HL-60 (cell line): ENCODE measurements at regions not wholly inside any gene's neighbourhood (a gene's known extent, or its start where the extent isn't known, plus 50 kb on each side); places are given as distances from the start of the nearest gene placed in this dataset.

Source experiments
- DNase-seq, 2 experiments: peaks; one replicate each; pipeline ENCODE4 v3.0.0-alpha.2; 2010 to 2020; ENCODE audit warnings: low read depth in 1 of 2, low spot score in 1 of 2
- H3K27ac ChIP-seq: fragments of 250-450 bp; sonication (Bioruptor Pico); replicated peaks from 2 replicates; pipeline ENCODE4 v1.5.1; 2020; ENCODE audit warnings: mild to moderate bottlenecking, moderate library complexity
- H3K27me3 ChIP-seq: fragments of 250-450 bp; sonication (Bioruptor Pico); 2 replicates; pipeline ENCODE4 v1.5.1; 2021; ENCODE audit warnings: mild to moderate bottlenecking, moderate library complexity; ENCODE audit not compliant: insufficient read depth, poor library complexity, severe bottlenecking
- H3K4me3 ChIP-seq: replicated peaks from 2 replicates; pipeline ENCODE4 v1.5.1; 2011; ENCODE audit warnings: mild to moderate bottlenecking, control low read depth, low read length; ENCODE audit not compliant: insufficient read depth
- GABPA ChIP-seq: IDR thresholded peaks from 2 replicates; pipeline ENCODE4 v1.6.1; 2012; ENCODE audit warnings: low read depth
- POLR2AphosphoS5 ChIP-seq: IDR thresholded peaks from 2 replicates; pipeline ENCODE4 v1.6.1; 2012; ENCODE audit warnings: low read depth
- SPI1 ChIP-seq: IDR thresholded peaks from 2 replicates; pipeline ENCODE4 v1.6.1; 2012; ENCODE audit warnings: low read depth, mild to moderate bottlenecking, borderline replicate concordance
- TF ChIP-seq, protein P1 (sequence below): IDR thresholded peaks from 2 replicates; pipeline ENCODE4 v1.6.1; 2012; ENCODE audit warnings: low read depth; ENCODE audit not compliant: insufficient replicate concordance
- TF ChIP-seq, protein P2 (sequence below): IDR thresholded peaks from one replicate; pipeline ENCODE4 v1.5.1; 2011; ENCODE audit warnings: low read length, control low read depth, inconsistent platforms; ENCODE audit not compliant: insufficient read depth

DNA sequence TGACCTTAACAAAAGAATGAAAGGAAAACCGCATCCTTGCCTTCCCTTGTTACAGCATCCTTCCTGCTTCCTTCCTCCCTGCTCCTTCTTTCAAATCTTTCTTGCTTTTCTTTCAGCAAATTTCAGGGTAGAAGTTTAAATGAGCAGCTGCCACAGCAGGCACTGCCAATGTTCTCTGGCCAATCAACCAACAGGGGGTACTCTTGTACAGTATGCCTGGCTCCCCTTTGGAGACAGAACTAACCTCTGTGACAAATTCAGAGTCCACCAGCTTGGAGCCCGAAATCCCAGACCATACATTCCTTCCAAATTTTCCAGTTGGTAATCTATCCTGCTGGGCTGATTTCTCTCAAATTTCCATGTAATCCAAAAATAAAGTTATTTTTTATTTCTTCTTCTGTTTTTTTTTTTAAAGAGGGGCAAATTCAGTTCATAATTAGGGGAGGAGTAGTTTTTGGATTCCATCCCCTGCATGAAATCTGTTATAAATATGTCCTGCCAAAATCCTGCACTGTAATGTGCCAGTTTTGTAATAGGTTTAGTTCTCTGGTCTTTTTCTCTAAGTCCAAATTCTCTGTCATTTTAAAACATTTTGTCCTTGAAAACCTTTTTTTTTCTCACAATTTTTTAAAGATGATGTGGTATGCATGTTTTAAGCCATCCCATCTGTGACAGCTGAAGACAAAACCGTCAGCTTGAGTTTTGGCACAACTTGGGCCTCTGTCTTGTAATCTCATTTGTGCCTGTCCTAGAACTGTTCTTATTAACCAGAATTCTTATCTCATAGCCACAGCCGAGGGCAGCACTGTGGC is 610.0 kb upstream of the LMO3 start:
- no peaks in the 10 kb centered on the region for H3K27me3 ChIP-seq
- H3K27ac ChIP-seq: no peak overlapping the region
- DNase-seq: no peak

DNA sequence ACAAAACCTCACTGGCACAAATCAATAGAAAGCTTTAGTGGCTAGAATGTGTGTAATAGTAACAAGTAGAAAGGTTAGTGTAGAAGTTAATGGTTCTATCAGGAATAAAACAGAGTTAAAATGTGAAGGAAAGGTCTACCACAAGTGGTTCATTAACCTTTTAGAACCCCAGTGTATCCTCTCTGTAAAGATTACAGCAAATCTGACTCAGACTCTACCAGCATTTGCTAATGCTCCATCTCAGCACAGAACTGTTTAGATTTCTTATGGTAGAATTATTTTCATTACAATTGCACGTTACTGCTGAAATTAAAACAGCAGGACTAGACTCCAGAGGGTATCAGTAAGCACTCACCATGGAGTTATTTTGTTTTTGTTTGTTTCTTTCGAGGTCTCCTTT is 609.0 kb upstream of the LMO3 start:
- H3K27ac ChIP-seq: no peak overlapping the region
- TF ChIP-seq, protein P1, sequence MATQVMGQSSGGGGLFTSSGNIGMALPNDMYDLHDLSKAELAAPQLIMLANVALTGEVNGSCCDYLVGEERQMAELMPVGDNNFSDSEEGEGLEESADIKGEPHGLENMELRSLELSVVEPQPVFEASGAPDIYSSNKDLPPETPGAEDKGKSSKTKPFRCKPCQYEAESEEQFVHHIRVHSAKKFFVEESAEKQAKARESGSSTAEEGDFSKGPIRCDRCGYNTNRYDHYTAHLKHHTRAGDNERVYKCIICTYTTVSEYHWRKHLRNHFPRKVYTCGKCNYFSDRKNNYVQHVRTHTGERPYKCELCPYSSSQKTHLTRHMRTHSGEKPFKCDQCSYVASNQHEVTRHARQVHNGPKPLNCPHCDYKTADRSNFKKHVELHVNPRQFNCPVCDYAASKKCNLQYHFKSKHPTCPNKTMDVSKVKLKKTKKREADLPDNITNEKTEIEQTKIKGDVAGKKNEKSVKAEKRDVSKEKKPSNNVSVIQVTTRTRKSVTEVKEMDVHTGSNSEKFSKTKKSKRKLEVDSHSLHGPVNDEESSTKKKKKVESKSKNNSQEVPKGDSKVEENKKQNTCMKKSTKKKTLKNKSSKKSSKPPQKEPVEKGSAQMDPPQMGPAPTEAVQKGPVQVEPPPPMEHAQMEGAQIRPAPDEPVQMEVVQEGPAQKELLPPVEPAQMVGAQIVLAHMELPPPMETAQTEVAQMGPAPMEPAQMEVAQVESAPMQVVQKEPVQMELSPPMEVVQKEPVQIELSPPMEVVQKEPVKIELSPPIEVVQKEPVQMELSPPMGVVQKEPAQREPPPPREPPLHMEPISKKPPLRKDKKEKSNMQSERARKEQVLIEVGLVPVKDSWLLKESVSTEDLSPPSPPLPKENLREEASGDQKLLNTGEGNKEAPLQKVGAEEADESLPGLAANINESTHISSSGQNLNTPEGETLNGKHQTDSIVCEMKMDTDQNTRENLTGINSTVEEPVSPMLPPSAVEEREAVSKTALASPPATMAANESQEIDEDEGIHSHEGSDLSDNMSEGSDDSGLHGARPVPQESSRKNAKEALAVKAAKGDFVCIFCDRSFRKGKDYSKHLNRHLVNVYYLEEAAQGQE: no peak
- no peak for TF ChIP-seq GABPA
- no peak for TF ChIP-seq SPI1
- no peak for TF ChIP-seq POLR2AphosphoS5
- TF ChIP-seq, protein P2, sequence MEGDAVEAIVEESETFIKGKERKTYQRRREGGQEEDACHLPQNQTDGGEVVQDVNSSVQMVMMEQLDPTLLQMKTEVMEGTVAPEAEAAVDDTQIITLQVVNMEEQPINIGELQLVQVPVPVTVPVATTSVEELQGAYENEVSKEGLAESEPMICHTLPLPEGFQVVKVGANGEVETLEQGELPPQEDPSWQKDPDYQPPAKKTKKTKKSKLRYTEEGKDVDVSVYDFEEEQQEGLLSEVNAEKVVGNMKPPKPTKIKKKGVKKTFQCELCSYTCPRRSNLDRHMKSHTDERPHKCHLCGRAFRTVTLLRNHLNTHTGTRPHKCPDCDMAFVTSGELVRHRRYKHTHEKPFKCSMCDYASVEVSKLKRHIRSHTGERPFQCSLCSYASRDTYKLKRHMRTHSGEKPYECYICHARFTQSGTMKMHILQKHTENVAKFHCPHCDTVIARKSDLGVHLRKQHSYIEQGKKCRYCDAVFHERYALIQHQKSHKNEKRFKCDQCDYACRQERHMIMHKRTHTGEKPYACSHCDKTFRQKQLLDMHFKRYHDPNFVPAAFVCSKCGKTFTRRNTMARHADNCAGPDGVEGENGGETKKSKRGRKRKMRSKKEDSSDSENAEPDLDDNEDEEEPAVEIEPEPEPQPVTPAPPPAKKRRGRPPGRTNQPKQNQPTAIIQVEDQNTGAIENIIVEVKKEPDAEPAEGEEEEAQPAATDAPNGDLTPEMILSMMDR: no peak
- DNase-seq: no peak
- no peaks in the 10 kb centered on the region for H3K27me3 ChIP-seq
- H3K4me3 ChIP-seq: no peak overlapping the region

More for the DNA sequence above, 610.0 kb upstream of the LMO3 start:
- H3K4me3 ChIP-seq: no peak overlapping the region
- TF ChIP-seq, protein P1: no peak
- TF ChIP-seq POLR2AphosphoS5 (no peak), GABPA (no peak), SPI1 (no peak)
- TF ChIP-seq, protein P2: no peak

DNA sequence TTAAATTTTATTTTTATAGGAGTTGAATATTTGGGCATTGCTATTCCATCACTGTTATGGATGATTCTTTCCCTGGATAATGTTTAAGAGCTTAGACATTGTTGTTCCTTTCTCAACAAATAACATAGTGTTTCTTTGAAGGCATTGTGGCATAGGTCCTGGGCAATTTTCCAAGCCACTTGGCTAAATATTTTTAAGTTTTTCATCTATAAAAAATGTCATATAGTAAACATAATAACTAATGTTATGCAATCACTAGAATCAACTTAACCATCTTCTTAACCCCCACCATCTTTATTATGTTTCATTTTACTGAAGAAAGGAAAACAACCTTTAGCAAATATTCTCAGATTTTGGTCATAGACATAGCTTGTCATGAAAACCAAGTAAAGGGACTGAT is 600.6 kb upstream of the LMO3 start:
- no peak for DNase-seq
- TF ChIP-seq GABPA: no peak
- TF ChIP-seq POLR2AphosphoS5: no peak
- no peak for TF ChIP-seq SPI1
- TF ChIP-seq, protein P2: no peak
- no peak overlapping the region for H3K27ac ChIP-seq
- no peak overlapping the region for H3K4me3 ChIP-seq
- no peaks in the 10 kb centered on the region for H3K27me3 ChIP-seq
